GF-D8 (cell line): ENCODE measurements at regions not wholly inside any gene's neighbourhood (a gene's known extent, or its start where the extent isn't known, plus 50 kb on each side); places are given as distances from the start of the nearest gene placed in this dataset.
"Not testable (repeated sequence)": the region's sequence is repeated elsewhere in the genome, so short reads cannot be mapped to it uniquely, and the experiment has no call there.

ENCODE experiments used
- DNase-seq: peaks from one replicate; lab custom pipeline; 2025; lab: John Stamatoyannopoulos, UW

DNA sequence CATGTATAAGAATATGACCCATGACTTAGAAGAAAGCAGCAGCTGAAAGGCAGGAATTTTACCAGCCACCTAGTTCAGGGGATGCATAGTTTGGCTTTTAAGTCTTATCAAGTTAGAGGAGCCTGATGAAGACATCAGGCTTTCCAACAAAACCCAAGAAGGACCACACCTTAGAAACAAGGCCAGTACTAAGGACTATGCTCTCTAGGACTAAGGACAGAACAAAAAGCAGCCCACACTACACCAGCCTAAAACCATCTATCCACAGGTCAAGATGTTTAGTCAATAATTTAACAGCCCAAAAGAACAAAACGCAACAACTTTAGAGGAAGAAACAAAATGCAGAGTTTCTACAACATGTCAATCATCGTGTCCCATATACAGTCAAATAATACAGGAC is 408.9 kb upstream of the RGMB start:
- no peak for DNase-seq

DNA sequence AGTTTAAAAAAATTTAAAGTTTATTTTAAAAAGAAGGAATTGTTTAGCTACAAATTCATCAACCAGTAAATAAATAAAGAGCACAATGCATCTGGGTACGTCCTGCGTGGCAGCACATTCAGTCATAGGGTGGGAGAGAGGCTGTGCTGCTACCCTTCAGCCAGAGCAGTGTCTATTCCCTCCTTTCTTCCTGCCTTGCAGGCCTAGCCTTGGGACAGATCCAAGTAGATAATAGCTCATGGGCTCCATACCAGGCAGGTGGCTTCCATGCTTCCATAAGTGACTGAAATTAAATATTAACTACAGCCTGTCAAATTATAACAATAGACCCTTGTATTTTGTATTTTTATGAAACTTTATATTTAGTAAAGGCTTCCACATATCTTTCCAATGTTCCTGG is 408.3 kb upstream of the RGMB start:
- no peak for DNase-seq

DNA sequence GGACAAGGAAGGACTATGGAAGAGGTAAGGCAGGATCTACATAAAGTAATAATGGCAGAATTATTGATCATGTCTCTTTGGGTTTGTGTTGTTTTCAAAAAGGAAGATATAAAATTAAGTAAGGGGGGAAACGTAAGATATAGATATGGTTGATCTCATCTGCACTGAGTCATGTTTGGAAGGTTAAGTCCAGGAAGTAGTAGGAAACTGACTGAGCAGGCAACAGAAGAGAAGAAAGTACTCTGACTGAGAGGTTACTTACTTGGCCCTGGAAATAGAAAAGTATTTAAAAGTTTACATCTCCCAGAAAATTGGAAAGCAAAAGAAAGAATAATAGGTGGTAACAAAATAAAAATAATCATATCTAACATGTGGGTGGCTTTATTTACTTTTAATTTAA is 405.3 kb upstream of the RGMB start:
- DNase-seq = no peak

DNA sequence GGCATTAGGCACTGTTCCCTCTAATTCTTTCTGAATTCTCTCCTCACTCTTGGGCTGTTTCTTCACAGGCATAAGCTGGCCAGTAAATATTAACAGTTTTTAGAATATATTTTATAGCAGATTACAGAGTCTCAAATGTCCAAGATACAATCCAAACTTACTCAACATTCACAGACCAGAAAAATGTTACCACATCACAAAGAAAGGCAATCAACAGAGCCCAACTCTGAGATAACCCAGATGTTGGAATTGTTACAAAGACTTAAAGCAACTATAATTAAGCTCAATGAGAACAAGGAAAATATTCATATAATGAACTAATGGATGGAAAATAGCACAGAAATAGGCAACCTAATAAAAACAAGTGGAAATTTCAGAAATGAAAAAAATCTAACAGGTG is 401.1 kb upstream of the RGMB start:
- no peak for DNase-seq

DNA sequence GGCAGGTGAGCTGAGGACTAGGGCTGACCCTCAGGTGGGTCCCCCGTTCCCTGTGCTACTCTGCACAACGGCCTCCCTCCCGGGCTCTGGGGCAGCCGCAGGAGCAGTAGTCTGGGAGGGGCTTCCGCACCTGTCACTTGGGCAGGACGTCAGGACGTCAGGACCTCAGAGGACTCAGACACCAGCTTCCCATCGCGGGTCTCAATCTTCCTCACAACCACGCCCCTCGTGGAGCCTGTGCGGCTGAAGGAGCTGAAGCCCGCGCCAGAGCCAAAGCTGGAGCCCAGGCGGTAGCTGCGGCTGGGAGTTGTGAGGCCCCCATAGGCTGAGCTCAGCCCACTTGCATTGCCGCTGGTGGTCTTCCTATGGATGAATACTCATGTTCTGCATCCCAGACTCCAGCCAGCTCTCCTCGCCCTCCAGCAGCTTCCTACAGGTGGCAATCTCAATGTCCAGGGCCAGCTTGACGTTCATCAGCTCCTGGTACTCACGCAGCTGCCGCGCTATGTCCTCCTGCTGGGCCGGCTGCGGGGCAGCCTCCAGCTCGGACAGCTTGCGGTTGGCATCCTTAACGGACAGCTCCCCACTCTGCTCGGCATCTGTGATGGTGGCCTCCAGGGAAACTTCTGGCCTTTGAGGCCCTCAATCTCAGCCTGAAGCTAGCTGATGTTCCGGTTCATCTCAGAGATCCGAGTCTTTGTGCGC is 381.4 kb upstream of the RGMB start:
- no peak for DNase-seq

DNA sequence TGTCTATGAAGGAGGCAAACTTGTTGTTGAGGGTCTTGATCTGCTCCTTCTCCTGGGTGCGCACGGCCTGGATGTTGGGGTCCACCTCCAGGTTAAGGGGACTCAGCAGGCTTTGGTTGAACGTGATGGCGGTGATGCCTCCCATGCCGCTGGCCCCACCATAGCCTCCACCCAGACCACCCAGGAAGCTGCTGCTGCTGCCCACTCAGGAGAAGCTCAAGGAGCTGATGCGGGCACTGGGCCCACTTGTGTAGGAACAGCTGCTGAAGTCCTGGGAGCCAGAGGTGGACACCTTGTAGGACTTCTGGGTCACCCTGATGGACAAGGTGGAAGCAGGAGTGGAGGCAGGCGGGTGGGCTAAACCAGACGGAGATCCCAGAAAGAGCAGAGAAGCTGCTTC is 380.3 kb upstream of the RGMB start:
- DNase-seq = not testable (repeated sequence)

DNA sequence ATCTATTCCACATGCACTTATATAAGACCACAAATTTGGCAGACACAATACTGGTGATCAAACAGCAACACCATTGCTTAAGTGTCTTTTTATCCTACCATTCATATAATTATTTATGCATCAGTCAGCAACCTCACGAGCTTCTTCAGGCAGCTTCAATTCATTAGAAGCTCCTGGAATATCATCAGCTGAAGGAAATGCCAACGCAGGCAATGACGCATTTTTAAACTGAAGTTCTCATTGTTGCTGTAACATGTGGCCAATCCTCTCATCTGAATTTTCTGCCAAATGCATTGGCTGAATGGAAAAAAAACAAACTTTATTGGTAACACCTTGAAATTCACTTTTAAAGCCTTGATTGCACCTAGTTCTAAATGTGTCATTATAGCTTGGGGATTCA is 376.4 kb upstream of the RGMB start:
- no peak for DNase-seq

DNA sequence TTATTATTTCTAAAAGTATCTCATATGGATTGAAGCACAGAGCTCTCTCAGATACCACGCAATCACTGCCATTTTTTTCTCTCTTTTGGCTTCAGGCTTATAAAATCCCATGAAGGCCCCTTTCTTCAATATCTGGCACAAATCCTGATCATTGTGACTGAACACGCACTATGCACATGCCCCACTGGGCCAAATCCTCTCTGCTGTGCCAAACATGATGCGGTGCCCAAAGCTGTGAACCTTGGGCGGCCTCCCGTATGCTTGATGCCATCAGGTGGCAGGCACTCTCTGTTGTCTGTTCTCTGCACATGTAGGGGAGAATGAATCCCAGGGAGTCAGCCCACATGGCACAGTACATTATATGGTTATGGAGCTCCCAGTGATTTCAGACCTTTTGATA is 375.0 kb upstream of the RGMB start:
- no peak for DNase-seq

DNA sequence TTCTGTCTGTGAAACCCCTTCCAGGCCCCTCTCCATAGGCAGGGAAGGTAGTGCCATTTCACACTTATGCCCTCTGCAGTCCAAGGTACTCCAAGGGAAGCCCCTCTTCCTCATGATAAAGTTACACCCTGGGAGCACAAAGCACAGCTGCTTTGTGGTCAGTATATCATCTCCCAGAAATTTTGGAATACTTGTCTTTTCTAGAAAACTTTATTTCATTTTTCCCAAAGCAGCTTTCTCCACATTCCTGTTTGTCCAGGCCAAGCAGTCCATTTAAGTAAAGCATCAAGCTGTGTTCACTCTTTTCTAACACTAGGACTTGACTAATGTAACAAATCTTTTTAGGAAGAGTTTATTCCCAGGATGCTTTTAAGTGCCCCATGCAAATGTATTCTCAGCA is 371.8 kb upstream of the RGMB start:
- DNase-seq = no peak

DNA sequence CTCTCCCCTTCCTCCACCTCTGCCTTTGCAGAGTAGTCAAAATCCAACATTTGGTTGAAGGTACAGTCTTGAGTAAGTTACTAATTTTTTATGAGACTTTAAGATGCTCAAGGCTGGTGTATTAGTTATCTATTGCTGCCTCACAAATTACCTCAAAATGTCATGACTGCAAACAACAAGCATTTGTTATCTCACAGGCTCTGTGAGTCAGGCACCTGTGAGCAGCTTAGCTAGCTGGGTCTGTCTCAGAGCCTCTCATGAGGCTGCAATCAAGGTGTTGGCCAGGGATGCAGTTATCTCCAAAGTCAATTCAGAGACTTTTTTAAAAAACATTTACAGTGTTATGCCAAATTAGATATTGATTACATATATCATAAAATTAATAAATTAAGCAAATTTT is 371.3 kb upstream of the RGMB start:
- DNase-seq = no peak

DNA sequence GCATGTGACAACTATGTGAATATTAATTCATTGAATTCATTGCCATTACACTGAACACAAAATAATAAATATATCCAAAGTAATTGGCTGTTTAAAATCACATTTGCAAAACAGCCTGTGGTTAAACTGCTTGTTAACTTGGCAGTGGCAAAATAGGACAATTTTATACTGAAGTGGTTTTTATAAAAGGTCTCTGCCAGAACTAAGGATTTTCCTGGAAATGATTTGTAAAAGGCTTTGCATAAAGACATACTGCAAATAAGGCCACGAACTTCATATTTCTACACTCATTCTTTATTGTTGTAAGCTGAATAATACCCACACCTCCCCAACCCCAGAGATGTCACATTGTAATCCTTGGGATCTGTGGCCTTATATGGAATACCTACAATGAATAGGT is 370.3 kb upstream of the RGMB start:
- DNase-seq = no peak

DNA sequence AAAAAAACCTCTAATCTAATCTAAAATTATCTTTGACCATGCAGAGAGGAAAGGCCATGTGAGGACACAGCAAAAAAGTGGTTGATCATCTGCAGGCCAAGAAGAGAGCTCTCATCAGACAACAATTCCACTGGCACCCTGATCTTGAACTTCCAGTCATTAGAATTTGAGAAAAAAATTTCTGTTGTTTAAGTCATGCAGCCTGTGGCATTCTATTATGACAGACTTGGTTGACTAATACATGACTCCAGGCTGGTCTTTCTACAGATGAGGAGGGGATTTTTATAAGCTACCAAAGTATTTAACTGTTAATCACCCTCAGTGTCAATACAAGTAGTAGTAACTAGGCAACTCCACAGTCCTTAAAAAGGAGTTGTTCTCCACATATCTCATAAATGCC is 358.5 kb upstream of the RGMB start:
- no peak for DNase-seq

DNA sequence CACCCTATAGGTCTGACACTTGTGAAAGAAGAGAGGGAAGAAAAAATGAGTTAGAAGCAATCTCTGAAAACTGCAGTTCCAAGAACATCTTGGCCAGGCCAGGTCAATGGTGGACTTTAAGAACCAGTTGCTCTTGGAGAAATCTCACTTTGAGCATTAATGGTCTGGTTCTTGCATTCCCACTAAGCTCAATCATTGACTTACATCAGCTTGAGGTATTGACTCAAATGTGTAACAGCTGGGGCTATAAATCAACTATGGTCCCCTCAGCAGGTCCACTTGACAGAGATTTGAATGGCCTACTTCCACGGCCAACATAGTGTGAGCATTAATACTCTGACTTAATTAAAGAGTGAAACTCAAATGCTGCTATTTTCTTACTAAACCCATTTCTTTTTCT is 357.8 kb upstream of the RGMB start:
- no peak for DNase-seq

DNA sequence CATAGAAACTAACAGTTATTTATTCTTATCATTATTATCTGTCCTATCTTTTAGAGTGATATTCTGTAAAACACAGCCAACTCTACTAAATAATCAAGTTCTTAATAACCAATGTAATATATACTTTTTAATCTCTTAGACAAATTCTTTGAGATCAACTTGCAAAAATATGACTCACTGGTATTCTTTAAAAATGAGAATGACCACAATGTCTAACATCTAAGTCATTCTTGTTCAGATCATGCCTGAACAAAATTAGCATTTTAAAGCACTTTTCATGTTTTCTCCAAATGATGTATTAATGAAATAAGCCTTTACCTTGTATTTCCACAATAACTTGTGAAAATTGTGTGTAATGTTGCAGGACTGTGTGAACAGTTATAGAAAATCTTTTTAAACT is 356.9 kb upstream of the RGMB start:
- no peak for DNase-seq

DNA sequence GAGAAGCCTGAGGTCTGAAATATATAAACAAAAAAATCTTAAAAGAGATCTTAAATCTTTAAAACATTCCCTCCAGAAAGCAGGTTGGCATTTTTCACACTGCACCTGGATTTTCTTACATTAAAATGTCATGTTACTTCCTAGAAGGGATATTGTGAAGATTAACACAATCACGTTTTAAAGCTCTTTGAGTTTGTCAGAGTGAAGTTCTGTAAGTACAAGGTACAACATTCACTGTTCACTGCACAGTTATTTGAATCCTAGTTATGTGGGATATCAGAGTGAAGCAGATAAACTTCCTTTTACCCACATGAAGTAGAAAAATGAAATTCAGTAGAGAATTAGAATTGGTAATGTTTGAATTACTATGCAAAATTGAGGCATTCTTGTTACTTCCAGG is 353.6 kb upstream of the RGMB start:
- DNase-seq = no peak

DNA sequence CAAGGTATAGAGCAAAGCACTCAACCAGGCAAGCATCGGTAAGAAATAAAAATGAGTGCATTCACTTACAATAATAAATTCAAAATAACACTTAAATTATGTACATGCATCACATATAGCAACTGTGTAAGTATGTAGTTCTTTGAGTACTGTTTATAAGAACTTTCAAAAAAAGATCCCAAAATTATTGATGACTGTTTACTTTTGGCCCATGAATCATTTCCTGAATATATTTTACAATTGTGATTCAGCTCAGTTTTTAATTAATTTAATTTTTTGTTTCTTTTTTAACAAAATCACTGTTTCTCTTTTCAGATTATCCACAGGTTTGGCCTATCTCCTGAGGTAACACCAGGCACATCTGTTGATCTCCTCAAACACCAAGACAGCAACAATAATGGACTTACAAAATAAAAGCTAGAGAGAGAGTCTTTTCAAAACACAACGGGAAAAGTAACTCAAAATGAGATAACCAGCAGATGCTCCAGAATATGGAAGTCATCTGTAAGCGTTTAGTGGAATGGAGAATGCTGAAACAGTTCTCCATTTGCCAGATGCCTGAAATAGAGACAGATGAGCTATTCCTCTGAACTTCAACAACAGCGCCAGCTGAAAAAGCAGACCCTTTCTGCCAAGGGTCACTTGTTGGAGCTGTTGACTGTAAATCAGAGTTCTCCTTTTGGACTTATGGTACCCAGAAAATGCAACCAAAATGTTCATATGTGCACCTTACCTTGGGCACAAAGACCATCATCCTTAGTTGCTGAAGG is 348.6 kb upstream of the RGMB start:
- DNase-seq = no peak

DNA sequence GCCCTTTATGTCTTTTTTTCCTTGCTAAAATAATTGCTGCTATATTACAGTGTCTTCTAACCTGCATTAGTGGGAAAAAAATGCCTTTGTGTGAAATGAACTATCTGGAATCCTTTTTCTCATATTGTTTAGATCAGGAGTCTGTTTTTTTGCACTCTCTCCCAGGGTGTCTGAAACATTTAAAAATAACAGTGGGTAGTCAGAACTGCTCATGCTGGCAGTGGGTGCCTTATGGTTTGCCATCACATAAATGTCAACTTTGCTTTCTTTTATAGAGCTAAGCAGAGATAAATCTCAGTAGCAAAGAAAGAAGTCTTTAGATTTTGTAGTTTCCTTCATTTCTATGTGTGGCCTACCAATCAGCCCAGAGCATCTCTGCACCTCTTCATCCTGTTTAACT is 347.8 kb upstream of the RGMB start:
- no peak for DNase-seq

DNA sequence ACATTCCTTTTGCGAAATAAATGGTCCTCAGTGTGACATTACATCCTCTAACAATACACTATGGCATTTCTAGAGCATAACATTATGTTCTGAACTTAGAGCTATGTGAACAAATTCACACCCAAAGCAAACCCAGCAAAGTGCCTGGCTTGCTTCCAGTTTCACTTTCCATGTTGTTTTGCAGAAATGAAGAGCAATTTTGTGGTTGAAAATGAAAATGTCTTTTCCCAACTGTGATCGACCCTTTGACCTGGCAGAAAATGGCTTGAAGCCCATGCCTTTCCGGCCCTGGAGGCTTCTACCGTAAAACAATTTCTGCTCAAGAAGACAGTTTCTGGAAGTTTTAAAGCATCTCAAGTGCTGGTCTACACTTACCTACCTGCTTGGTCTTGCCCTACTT is 344.7 kb upstream of the RGMB start:
- no peak for DNase-seq

DNA sequence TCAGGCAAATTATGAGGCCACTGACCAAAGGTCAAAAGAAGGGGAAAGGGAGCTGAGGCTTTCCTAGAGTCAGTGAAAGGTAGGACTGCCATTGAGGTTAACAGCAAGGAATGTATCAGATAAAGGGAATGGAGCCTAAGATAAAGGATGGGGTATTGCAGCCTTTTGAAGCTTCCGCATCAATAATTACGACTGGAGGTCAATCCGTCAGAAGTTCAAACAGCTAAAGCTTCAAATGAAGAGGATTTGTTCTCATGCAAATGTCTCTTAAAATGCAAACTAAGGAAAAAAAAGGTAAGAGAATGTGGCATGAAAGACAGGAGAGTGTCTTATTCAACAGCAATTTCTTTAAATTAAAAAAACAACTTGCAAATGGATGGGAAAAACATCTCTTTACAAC is 341.1 kb upstream of the RGMB start:
- DNase-seq = no peak

DNA sequence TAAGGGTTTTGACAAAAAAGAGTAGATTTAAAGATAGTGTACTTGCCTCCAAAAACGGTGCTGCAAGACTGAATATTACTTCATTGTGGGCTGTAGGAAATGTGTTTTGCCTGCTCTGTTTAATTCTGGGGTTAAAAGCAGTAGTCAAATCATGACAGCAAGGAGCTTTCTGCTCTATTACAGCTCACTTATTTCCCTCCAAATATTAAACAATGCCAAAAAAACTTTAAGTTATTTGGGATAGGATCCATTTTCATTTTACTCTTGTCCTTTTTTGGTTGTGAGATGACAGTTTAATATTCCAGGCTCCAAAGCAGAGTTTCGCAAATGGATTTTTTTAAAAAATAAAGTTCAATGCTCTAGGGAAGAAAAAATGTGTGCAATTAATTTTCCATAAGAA is 340.4 kb upstream of the RGMB start:
- no peak for DNase-seq

DNA sequence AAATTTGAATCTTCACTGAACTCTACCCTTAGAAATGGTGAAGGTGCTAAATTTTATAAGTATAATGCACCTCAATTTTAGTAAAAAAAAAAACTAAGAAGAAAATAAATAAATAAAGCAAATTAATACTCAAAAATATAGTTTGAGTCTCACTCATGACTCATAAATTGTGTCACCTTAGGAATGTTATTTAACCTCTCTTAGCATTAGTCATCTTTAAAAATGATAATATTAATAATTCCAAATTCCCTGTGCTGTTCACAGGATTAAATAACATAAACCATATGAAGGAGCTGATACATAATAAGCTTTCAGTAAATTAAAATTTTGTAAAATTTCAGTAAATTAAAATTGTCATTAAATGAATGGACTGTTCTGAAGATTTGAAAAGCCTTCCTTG is 339.8 kb upstream of the RGMB start:
- no peak for DNase-seq

DNA sequence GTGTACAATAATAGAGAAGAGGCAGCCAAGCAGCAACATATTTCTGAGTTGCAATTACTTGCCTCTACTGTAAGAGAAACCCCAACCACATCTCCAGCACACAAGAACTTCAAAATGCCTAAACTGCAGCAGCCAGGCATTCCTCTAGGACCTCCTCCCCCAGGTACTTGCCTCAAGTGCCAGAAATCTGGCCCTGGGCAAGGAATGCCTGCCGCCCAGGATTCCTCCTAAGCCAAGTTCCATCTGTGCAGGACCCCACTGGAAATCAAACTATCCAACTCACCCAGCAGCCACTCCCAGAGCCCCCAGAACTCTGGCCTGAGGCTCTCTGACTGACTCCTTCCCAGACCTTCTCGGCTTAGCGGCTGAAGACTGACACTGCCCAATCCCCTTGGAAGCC is 336.8 kb upstream of the RGMB start:
- DNase-seq = no peak

DNA sequence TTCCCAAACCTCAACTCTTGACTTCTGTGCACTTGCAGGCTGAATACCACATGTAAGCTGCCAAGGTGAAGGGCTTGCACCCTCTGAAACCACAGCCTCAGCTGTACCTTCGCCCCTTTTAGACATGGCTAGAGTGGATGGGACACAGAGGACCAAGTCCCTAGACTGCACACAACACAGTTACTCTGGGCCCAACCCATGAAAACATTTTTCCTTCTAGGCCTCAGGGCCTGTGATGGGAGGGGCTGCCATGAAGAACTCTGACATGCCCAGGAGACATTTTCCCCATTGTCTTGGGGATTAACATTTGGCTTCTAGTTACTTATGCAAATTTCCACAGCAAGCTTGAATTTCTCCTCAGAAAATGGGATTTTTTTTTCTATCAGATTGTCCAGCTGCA is 331.0 kb upstream of the RGMB start:
- no peak for DNase-seq

DNA sequence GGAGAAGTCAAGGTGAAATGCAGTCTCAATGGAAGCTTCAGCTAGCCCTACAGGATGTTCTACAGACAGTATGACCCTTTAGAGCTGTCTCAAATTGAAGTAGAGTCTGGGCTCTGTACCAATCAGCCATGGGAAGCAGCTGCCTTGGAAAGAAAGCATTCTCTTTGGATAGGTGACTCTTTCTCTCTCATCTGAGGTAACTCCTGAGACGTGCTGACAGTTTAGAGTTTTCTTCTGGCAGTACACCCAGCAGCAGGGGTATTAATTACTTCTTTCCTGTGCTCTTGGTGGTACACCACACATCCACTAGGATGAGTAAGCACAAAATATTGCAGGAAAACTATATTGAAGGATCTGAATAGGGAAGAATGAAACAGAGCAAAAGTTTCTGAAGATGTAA is 329.6 kb upstream of the RGMB start:
- no peak for DNase-seq
